WTC11 (cell line): ENCODE measurements at regions not wholly inside any gene's neighbourhood (a gene's known extent, or its start where the extent isn't known, plus 50 kb on each side); places are given as distances from the start of the nearest gene placed in this dataset.
A peak's percentile ranks its signal among the peaks of the same experiment; 100 is the strongest.

Experiments used
- ATAC-seq: fragments of 200-7000 bp; cut with Tn5 transposase; 2 replicates; pipeline ENCODE4 v1.10.0; 2021; ENCODE audit warnings: mild to moderate bottlenecking, moderate library complexity
- CTCF ChIA-PET: fragments of 300-600 bp; sonication (Branson Sonifier 250); formaldehyde crosslinking; loops from one replicate; lab custom pipeline; 2021; ENCODE audit warnings: antibody characterized with exemption; lab: Charles Lee
- POLR2A ChIA-PET: fragments of 350-600 bp; sonication (Branson Sonifier 250); formaldehyde crosslinking; loops from one replicate; lab custom pipeline; 2021; ENCODE audit warnings: antibody characterized with exemption; lab: Charles Lee
- DNase-seq: peaks from one replicate; pipeline ENCODE4 v3.0.0; 2021; ENCODE audit warnings: low spot score
- H3K27ac Mint-ChIP-seq: 2 replicates; pipeline ENCODE4 v1.8.0; 2021; ENCODE audit warnings: mixed read lengths
- H3K27me3 Mint-ChIP-seq: 2 replicates; pipeline ENCODE4 v1.8.0; 2021; ENCODE audit warnings: low read depth, mild to moderate bottlenecking, moderate library complexity, mixed read lengths
- H3K36me3 Mint-ChIP-seq: 2 replicates; pipeline ENCODE4 v1.8.0; 2021; ENCODE audit warnings: mixed read lengths
- H3K4me1 Mint-ChIP-seq: 2 replicates; pipeline ENCODE4 v1.8.0; 2022; ENCODE audit warnings: mixed read lengths
- H3K4me3 Mint-ChIP-seq: 2 replicates; pipeline ENCODE4 v1.8.0; 2021; ENCODE audit warnings: mild to moderate bottlenecking, moderate library complexity, mixed read lengths
- H3K9me3 Mint-ChIP-seq: 2 replicates; pipeline ENCODE4 v1.8.0; 2021; ENCODE audit warnings: mixed read lengths
- CREM ChIP-seq: sonication (generic); formaldehyde crosslinking; IDR thresholded peaks from 2 replicates; pipeline ENCODE4 v1.8.1; 2022; ENCODE audit warnings: mild to moderate bottlenecking, missing genetic modification reagents, moderate library complexity
- ELF4 ChIP-seq: sonication (generic); formaldehyde crosslinking; IDR thresholded peaks from 2 replicates; pipeline ENCODE4 v1.8.1; 2022; ENCODE audit warnings: low read depth, mild to moderate bottlenecking, moderate library complexity, missing genetic modification reagents
- FOXK1 ChIP-seq: sonication (generic); formaldehyde crosslinking; IDR thresholded peaks from 2 replicates; pipeline ENCODE4 v1.8.0; 2022; ENCODE audit warnings: mild to moderate bottlenecking, moderate library complexity, missing genetic modification reagents
- GABPB1 ChIP-seq: sonication (generic); formaldehyde crosslinking; IDR thresholded peaks from 2 replicates; pipeline ENCODE4 v1.8.1; 2023; ENCODE audit warnings: mild to moderate bottlenecking, missing genetic modification reagents
- HMGA2 ChIP-seq: fragments of 250-450 bp; sonication (Bioruptor Pico); IDR thresholded peaks from 2 replicates; pipeline ENCODE4 v1.4.0; 2021; ENCODE audit warnings: mild to moderate bottlenecking, moderate library complexity
- IRF2 ChIP-seq: sonication (generic); formaldehyde crosslinking; IDR thresholded peaks from 2 replicates; pipeline ENCODE4 v1.8.0; 2022; ENCODE audit warnings: low read depth, missing genetic modification reagents, borderline replicate concordance
- MYBL2 ChIP-seq: sonication (generic); formaldehyde crosslinking; IDR thresholded peaks from 2 replicates; pipeline ENCODE4 v1.8.1; 2023; ENCODE audit warnings: mild to moderate bottlenecking, moderate library complexity, missing genetic modification reagents
- NFYB ChIP-seq: sonication (generic); formaldehyde crosslinking; conservative IDR thresholded peaks from 2 replicates; pipeline ENCODE4 v1.8.0; 2022; ENCODE audit warnings: low read depth, missing genetic modification reagents
- NR2C2 ChIP-seq: sonication (generic); formaldehyde crosslinking; IDR thresholded peaks from 2 replicates; pipeline ENCODE4 v1.8.0; 2022; ENCODE audit warnings: mild to moderate bottlenecking, missing genetic modification reagents
- SMAD4 ChIP-seq: sonication (generic); formaldehyde crosslinking; IDR thresholded peaks from 2 replicates; pipeline ENCODE4 v1.8.0; 2022; ENCODE audit warnings: mild to moderate bottlenecking, missing genetic modification reagents
- TCF7 ChIP-seq: sonication (generic); formaldehyde crosslinking; IDR thresholded peaks from 2 replicates; pipeline ENCODE4 v1.8.0; 2022; ENCODE audit warnings: mild to moderate bottlenecking, low read depth, missing genetic modification reagents, moderate library complexity
- TF ChIP-seq, protein P1 (sequence below): sonication (generic); formaldehyde crosslinking; IDR thresholded peaks from 2 replicates; pipeline ENCODE4 v1.8.1; 2022; ENCODE audit warnings: mild to moderate bottlenecking, moderate library complexity, missing genetic modification reagents
- TF ChIP-seq, protein P2 (sequence below): fragments of 250-450 bp; sonication (Bioruptor Pico); IDR thresholded peaks from 2 replicates; pipeline ENCODE4 v1.9.0; 2021; ENCODE audit warnings: mild to moderate bottlenecking
- TF ChIP-seq, protein P3 (sequence below): sonication (generic); formaldehyde crosslinking; IDR thresholded peaks from 2 replicates; pipeline ENCODE4 v1.8.0; 2023; ENCODE audit warnings: missing genetic modification reagents, mild to moderate bottlenecking, borderline replicate concordance
- TF ChIP-seq, protein P4 (sequence below): sonication (generic); formaldehyde crosslinking; IDR thresholded peaks from 2 replicates; pipeline ENCODE4 v1.8.1; 2023; ENCODE audit warnings: mild to moderate bottlenecking, missing genetic modification reagents, borderline replicate concordance
- TF ChIP-seq, protein P5 (sequence below): sonication (generic); formaldehyde crosslinking; IDR thresholded peaks from 2 replicates; pipeline ENCODE4 v1.8.0; 2022; ENCODE audit warnings: mild to moderate bottlenecking, missing genetic modification reagents
- TF ChIP-seq, protein P6 (sequence below): sonication (generic); formaldehyde crosslinking; conservative IDR thresholded peaks from 2 replicates; pipeline ENCODE4 v1.8.1; 2023; ENCODE audit warnings: mild to moderate bottlenecking, low read depth, missing genetic modification reagents, moderate library complexity

DNA sequence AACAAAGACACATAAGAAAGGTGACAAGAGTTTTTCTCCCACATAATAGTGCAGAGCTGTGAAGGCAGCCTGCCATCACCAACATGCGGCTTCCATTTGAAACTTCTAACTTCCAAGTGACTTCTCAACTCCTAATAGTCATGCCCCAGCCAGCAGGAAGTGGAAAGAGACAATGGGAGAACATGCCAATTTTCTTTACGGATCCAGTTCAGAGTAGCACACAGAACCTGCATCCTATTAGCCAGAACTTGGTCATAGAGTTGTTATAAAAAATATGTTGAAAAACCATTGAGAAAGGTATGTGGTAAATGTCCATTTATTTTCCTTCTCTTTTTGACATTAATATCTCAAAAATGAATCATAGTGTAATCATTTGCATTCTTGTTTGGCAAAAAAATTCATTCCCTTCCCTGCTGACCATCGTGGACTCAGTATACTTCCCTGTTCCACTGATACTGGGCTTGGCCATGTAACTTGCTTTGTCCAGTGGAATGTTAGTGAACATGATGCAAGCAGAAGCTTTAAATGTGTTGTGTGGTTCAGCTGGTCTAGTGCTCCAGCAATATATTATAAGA is 197.4 kb downstream of the SEC16B start (continued):
- TF ChIP-seq, protein P1, sequence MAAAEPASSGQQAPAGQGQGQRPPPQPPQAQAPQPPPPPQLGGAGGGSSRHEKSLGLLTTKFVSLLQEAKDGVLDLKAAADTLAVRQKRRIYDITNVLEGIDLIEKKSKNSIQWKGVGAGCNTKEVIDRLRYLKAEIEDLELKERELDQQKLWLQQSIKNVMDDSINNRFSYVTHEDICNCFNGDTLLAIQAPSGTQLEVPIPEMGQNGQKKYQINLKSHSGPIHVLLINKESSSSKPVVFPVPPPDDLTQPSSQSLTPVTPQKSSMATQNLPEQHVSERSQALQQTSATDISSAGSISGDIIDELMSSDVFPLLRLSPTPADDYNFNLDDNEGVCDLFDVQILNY (CRISPR knock-in tag) = no peak
- TF ChIP-seq FOXK1 (CRISPR knock-in tag) (no peak), MYBL2 (CRISPR knock-in tag) (no peak)
- TF ChIP-seq, protein P2, sequence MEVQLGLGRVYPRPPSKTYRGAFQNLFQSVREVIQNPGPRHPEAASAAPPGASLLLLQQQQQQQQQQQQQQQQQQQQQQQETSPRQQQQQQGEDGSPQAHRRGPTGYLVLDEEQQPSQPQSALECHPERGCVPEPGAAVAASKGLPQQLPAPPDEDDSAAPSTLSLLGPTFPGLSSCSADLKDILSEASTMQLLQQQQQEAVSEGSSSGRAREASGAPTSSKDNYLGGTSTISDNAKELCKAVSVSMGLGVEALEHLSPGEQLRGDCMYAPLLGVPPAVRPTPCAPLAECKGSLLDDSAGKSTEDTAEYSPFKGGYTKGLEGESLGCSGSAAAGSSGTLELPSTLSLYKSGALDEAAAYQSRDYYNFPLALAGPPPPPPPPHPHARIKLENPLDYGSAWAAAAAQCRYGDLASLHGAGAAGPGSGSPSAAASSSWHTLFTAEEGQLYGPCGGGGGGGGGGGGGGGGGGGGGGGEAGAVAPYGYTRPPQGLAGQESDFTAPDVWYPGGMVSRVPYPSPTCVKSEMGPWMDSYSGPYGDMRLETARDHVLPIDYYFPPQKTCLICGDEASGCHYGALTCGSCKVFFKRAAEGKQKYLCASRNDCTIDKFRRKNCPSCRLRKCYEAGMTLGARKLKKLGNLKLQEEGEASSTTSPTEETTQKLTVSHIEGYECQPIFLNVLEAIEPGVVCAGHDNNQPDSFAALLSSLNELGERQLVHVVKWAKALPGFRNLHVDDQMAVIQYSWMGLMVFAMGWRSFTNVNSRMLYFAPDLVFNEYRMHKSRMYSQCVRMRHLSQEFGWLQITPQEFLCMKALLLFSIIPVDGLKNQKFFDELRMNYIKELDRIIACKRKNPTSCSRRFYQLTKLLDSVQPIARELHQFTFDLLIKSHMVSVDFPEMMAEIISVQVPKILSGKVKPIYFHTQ (CRISPR knock-in tag) = no peak
- TF ChIP-seq, protein P3, sequence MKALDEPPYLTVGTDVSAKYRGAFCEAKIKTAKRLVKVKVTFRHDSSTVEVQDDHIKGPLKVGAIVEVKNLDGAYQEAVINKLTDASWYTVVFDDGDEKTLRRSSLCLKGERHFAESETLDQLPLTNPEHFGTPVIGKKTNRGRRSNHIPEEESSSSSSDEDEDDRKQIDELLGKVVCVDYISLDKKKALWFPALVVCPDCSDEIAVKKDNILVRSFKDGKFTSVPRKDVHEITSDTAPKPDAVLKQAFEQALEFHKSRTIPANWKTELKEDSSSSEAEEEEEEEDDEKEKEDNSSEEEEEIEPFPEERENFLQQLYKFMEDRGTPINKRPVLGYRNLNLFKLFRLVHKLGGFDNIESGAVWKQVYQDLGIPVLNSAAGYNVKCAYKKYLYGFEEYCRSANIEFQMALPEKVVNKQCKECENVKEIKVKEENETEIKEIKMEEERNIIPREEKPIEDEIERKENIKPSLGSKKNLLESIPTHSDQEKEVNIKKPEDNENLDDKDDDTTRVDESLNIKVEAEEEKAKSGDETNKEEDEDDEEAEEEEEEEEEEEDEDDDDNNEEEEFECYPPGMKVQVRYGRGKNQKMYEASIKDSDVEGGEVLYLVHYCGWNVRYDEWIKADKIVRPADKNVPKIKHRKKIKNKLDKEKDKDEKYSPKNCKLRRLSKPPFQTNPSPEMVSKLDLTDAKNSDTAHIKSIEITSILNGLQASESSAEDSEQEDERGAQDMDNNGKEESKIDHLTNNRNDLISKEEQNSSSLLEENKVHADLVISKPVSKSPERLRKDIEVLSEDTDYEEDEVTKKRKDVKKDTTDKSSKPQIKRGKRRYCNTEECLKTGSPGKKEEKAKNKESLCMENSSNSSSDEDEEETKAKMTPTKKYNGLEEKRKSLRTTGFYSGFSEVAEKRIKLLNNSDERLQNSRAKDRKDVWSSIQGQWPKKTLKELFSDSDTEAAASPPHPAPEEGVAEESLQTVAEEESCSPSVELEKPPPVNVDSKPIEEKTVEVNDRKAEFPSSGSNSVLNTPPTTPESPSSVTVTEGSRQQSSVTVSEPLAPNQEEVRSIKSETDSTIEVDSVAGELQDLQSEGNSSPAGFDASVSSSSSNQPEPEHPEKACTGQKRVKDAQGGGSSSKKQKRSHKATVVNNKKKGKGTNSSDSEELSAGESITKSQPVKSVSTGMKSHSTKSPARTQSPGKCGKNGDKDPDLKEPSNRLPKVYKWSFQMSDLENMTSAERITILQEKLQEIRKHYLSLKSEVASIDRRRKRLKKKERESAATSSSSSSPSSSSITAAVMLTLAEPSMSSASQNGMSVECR (CRISPR knock-in tag) = no peak

DNA sequence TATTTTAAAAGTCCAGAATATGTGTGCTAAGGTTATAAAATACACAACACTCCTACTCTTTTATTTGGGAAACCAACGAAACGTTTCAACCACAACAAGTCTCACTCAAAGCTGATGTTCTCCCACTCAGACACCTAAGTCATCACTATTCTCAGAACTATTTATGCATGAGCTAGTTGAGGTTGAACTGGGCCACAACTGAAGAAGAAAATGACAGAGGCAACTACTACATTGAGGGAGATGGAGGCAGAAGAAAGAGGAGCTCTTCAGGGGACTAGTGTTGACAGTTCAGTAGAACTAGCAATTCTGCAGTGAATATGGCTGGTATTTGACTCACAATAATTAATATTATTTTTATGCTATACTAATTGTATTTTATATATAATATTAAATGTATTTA is 198.2 kb downstream of the SEC16B start:
- DNase-seq (no peak), ATAC-seq (no peak)
- H3K4me3 Mint-ChIP-seq = no peak overlapping the region
- peaks cover 38% of the 10 kb centered on the region for H3K9me3 Mint-ChIP-seq
- peaks cover 22% of the 10 kb centered on the region for H3K36me3 Mint-ChIP-seq
- H3K4me1 Mint-ChIP-seq = peaks cover 6% of the 10 kb centered on the region
- H3K27me3 Mint-ChIP-seq = no peaks in the 10 kb centered on the region
- H3K27ac Mint-ChIP-seq = no peak overlapping the region
- ChIA-PET CTCF (no interaction called here), POLR2A (no interaction called here)
- TF ChIP-seq HMGA2 (CRISPR knock-in tag) = peak; percentile 57; the same call in 1 of the 2 replicates
- TF ChIP-seq, protein P4, sequence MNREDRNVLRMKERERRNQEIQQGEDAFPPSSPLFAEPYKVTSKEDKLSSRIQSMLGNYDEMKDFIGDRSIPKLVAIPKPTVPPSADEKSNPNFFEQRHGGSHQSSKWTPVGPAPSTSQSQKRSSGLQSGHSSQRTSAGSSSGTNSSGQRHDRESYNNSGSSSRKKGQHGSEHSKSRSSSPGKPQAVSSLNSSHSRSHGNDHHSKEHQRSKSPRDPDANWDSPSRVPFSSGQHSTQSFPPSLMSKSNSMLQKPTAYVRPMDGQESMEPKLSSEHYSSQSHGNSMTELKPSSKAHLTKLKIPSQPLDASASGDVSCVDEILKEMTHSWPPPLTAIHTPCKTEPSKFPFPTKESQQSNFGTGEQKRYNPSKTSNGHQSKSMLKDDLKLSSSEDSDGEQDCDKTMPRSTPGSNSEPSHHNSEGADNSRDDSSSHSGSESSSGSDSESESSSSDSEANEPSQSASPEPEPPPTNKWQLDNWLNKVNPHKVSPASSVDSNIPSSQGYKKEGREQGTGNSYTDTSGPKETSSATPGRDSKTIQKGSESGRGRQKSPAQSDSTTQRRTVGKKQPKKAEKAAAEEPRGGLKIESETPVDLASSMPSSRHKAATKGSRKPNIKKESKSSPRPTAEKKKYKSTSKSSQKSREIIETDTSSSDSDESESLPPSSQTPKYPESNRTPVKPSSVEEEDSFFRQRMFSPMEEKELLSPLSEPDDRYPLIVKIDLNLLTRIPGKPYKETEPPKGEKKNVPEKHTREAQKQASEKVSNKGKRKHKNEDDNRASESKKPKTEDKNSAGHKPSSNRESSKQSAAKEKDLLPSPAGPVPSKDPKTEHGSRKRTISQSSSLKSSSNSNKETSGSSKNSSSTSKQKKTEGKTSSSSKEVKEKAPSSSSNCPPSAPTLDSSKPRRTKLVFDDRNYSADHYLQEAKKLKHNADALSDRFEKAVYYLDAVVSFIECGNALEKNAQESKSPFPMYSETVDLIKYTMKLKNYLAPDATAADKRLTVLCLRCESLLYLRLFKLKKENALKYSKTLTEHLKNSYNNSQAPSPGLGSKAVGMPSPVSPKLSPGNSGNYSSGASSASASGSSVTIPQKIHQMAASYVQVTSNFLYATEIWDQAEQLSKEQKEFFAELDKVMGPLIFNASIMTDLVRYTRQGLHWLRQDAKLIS = no peak

DNA sequence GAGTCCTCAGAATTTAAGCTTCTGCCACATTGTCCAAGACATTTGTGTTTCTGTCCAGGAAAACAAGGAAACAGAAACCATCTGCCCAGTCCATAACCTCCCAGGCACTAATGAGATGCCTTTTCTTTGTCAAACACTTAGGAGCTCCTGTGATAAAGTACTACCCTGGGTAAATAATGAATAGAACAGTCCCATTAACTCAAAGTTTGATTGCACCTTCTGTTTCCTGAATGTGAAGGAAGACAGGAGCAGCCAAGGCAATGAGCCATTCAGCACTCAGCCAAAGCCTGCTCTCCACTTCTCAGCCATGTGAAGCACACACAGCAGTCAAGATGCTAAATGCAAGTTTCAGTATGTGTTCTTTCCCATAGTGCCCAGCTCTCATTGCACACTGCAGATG is 199.8 kb downstream of the SEC16B start:
- Mint-ChIP-seq H3K36me3 (peaks cover 20% of the 10 kb centered on the region), H3K4me3 (no peak overlapping the region)
- CTCF ChIA-PET = no interaction called here
- TF ChIP-seq ELF4 (CRISPR knock-in tag) = no peak
- no peak for TF ChIP-seq NR2C2 (CRISPR knock-in tag)
- TF ChIP-seq, protein P5, sequence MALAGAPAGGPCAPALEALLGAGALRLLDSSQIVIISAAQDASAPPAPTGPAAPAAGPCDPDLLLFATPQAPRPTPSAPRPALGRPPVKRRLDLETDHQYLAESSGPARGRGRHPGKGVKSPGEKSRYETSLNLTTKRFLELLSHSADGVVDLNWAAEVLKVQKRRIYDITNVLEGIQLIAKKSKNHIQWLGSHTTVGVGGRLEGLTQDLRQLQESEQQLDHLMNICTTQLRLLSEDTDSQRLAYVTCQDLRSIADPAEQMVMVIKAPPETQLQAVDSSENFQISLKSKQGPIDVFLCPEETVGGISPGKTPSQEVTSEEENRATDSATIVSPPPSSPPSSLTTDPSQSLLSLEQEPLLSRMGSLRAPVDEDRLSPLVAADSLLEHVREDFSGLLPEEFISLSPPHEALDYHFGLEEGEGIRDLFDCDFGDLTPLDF (CRISPR knock-in tag) = no peak
- TF ChIP-seq TCF7 (CRISPR knock-in tag) = no peak
- no peak for TF ChIP-seq SMAD4 (CRISPR knock-in tag)
- TF ChIP-seq CREM (CRISPR knock-in tag) = no peak
- TF ChIP-seq IRF2 (CRISPR knock-in tag) = no peak
- TF ChIP-seq, protein P6, sequence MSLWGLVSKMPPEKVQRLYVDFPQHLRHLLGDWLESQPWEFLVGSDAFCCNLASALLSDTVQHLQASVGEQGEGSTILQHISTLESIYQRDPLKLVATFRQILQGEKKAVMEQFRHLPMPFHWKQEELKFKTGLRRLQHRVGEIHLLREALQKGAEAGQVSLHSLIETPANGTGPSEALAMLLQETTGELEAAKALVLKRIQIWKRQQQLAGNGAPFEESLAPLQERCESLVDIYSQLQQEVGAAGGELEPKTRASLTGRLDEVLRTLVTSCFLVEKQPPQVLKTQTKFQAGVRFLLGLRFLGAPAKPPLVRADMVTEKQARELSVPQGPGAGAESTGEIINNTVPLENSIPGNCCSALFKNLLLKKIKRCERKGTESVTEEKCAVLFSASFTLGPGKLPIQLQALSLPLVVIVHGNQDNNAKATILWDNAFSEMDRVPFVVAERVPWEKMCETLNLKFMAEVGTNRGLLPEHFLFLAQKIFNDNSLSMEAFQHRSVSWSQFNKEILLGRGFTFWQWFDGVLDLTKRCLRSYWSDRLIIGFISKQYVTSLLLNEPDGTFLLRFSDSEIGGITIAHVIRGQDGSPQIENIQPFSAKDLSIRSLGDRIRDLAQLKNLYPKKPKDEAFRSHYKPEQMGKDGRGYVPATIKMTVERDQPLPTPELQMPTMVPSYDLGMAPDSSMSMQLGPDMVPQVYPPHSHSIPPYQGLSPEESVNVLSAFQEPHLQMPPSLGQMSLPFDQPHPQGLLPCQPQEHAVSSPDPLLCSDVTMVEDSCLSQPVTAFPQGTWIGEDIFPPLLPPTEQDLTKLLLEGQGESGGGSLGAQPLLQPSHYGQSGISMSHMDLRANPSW = no peak
- TF ChIP-seq GABPB1 (CRISPR knock-in tag) = no peak
- TF ChIP-seq NFYB = no peak

More for the DNA sequence above, 199.8 kb downstream of the SEC16B start:
- POLR2A ChIA-PET = interaction anchor here (0.5 kb wide), 1 partner anchor 406 kb away, joined by 3 read pairs; no protein-coding TSS in a partner anchor
- Mint-ChIP-seq H3K27ac (no peak overlapping the region), H3K9me3 (peaks cover 30% of the 10 kb centered on the region), H3K4me1 (peaks cover 6% of the 10 kb centered on the region), H3K27me3 (no peaks in the 10 kb centered on the region)
- no peak for ATAC-seq
- DNase-seq = no peak
